GM23338 (cell line): ENCODE measurements at regions not wholly inside any gene's neighbourhood (a gene's known extent, or its start where the extent isn't known, plus 50 kb on each side); places are given as distances from the start of the nearest gene placed in this dataset.
"Not testable (repeated sequence)": the region's sequence is repeated elsewhere in the genome, so short reads cannot be mapped to it uniquely, and the experiment has no call there.

ENCODE experiments used
- ATAC-seq: fragments of 200-7000 bp; cut with Tn5 transposase; 3 replicates; pipeline ENCODE4 v1.9.1; 2020
- DNase-seq: peaks from one replicate; pipeline ENCODE4 v3.0.0-alpha.2; 2015; ENCODE audit warnings: low spot score
- H2AFZ ChIP-seq: fragments of 200-600 bp; sonication (generic); 2 replicates; pipeline ENCODE4 v1.8.0; 2016; ENCODE audit warnings: antibody characterized with exemption, mild to moderate bottlenecking, moderate library complexity
- H3F3A ChIP-seq: fragments of 200-600 bp; sonication (generic); replicated peaks from 2 replicates; pipeline ENCODE4 v1.8.0; 2017; ENCODE audit warnings: antibody characterized with exemption, mixed run types, low read depth
- H3K27ac ChIP-seq: fragments of 200-600 bp; sonication (generic); 2 replicates; pipeline ENCODE4 v1.6.1; 2016; ENCODE audit warnings: low read depth
- H3K27me3 ChIP-seq: fragments of 200-600 bp; sonication (generic); 2 replicates; pipeline ENCODE4 v1.8.0; 2016; ENCODE audit warnings: mild to moderate bottlenecking, mixed run types, moderate library complexity; ENCODE audit not compliant: insufficient read depth
- H3K36me3 ChIP-seq: fragments of 200-600 bp; sonication (generic); 2 replicates; pipeline ENCODE4 v1.8.0; 2016; ENCODE audit warnings: mild to moderate bottlenecking; ENCODE audit not compliant: insufficient read depth
- H3K4me1 ChIP-seq: fragments of 200-600 bp; sonication (generic); 2 replicates; pipeline ENCODE4 v1.8.0; 2016; ENCODE audit warnings: mild to moderate bottlenecking, moderate library complexity; ENCODE audit not compliant: insufficient read depth
- H3K4me2 ChIP-seq: fragments of 200-600 bp; sonication (generic); 2 replicates; pipeline ENCODE4 v1.7.1; 2017; ENCODE audit warnings: mixed run types
- H3K4me3 ChIP-seq: fragments of 200-600 bp; sonication (generic); 2 replicates; pipeline ENCODE4 v1.6.1; 2016; ENCODE audit warnings: mixed run types
- H3K79me2 ChIP-seq: fragments of 200-600 bp; sonication (generic); replicated peaks from 2 replicates; pipeline ENCODE4 v1.8.0; 2017; ENCODE audit warnings: mild to moderate bottlenecking; ENCODE audit not compliant: insufficient read depth
- H3K9me2 ChIP-seq: fragments of 200-600 bp; sonication (generic); 2 replicates; pipeline ENCODE4 v1.8.0; 2017; ENCODE audit not compliant: insufficient read depth
- H4K20me1 ChIP-seq: fragments of 200-600 bp; sonication (generic); replicated peaks from 2 replicates; pipeline ENCODE4 v1.8.0; 2017; ENCODE audit warnings: mild to moderate bottlenecking; ENCODE audit not compliant: insufficient read depth
- H3K27ac Mint-ChIP-seq: 2 replicates; pipeline ENCODE4 v1.8.0; 2020; ENCODE audit warnings: inconsistent platforms, mild to moderate bottlenecking, moderate library complexity, mixed read lengths
- H3K27me3 Mint-ChIP-seq: 3 replicates; pipeline ENCODE4 v1.8.0; 2022; ENCODE audit warnings: low read depth, mild to moderate bottlenecking, moderate library complexity, mixed read lengths, inconsistent platforms; ENCODE audit not compliant: insufficient read depth, poor library complexity
- H3K36me3 Mint-ChIP-seq: 3 replicates; pipeline ENCODE4 v1.8.0; 2021; ENCODE audit warnings: low read depth, mild to moderate bottlenecking, inconsistent platforms, moderate library complexity, mixed read lengths
- H3K4me1 Mint-ChIP-seq: 3 replicates; pipeline ENCODE4 v1.8.0; 2020; ENCODE audit warnings: mild to moderate bottlenecking, inconsistent platforms, mixed read lengths
- H3K4me3 Mint-ChIP-seq: 3 replicates; pipeline ENCODE4 v1.8.0; 2021; ENCODE audit warnings: moderate library complexity, mild to moderate bottlenecking, inconsistent platforms, mixed read lengths
- H3K9me3 Mint-ChIP-seq: 3 replicates; pipeline ENCODE4 v1.8.0; 2020; ENCODE audit warnings: moderate library complexity, mild to moderate bottlenecking, inconsistent platforms, mixed read lengths
- CTCF ChIP-seq, 2 experiments: fragments of 200-600 bp in 1 of 2; sonication (generic) in 1 of 2; conservative IDR thresholded peaks; 2 replicates each; pipeline versions ENCODE4 v1.5.1 to v1.6.1; 2016 to 2017; ENCODE audit warnings: antibody characterized with exemption in 2 of 2, low read depth in 2 of 2, mild to moderate bottlenecking in 2 of 2, moderate library complexity in 1 of 2
- EZH2phosphoT487 ChIP-seq: fragments of 200-600 bp; sonication (generic); IDR thresholded peaks from one replicate; pipeline ENCODE4 v1.8.1; 2018; ENCODE audit warnings: antibody characterized with exemption; ENCODE audit not compliant: unreplicated experiment
- JUNB ChIP-seq: IDR thresholded peaks from one replicate; pipeline ENCODE4 v1.6.1; 2016; ENCODE audit warnings: antibody characterized with exemption; ENCODE audit not compliant: unreplicated experiment
- NANOG ChIP-seq: IDR thresholded peaks from 2 replicates; pipeline ENCODE4 v1.6.1; 2016; ENCODE audit warnings: antibody characterized with exemption, borderline replicate concordance
- POLR2AphosphoS5 ChIP-seq: IDR thresholded peaks from 2 replicates; pipeline ENCODE4 v1.6.1; 2016; ENCODE audit warnings: antibody characterized with exemption, low read depth
- STAT1 ChIP-seq: IDR thresholded peaks from one replicate; pipeline ENCODE4 v1.6.1; 2016; ENCODE audit warnings: antibody characterized with exemption; ENCODE audit not compliant: unreplicated experiment
- ZNF114 ChIP-seq: fragments of 250-450 bp; sonication (Bioruptor Pico); IDR thresholded peaks from 2 replicates; pipeline ENCODE4 v1.5.0; 2020; ENCODE audit warnings: mild to moderate bottlenecking, moderate library complexity
- ZNF331 ChIP-seq: fragments of 250-450 bp; sonication (Bioruptor Pico); IDR thresholded peaks from 2 replicates; pipeline ENCODE4 v1.5.0; 2020; ENCODE audit warnings: low read depth, mild to moderate bottlenecking, moderate library complexity
- ZNF462 ChIP-seq: fragments of 250-450 bp; sonication (Bioruptor Pico); IDR thresholded peaks from 2 replicates; pipeline ENCODE4 v1.5.0; 2020; ENCODE audit warnings: mild to moderate bottlenecking, moderate library complexity

- TF ChIP-seq ZNF462 (CRISPR knock-in tag) = no peak
- no peak for TF ChIP-seq POLR2AphosphoS5
- no peak for TF ChIP-seq STAT1
- TF ChIP-seq CTCF (conservative IDR thresholded peaks at IDR 0.05; ENCODE audit: low read depth in 2 of 2) = no peak
- TF ChIP-seq NANOG = no peak
- TF ChIP-seq ZNF331 (CRISPR knock-in tag) = no peak
- TF ChIP-seq JUNB = no peak
- no peak for TF ChIP-seq ZNF114 (CRISPR knock-in tag)
- no peak for TF ChIP-seq EZH2phosphoT487
Observed at GRCh38 chr12:97985834-97986233, 523.2 kb downstream of the RMST start (continued).

- not testable (repeated sequence) for H3F3A ChIP-seq, H3K4me1 ChIP-seq, H3K27me3 Mint-ChIP-seq, H3K27ac ChIP-seq, H3K4me3 ChIP-seq, H3K9me2 ChIP-seq, H2AFZ ChIP-seq, H3K4me3 Mint-ChIP-seq, H3K36me3 ChIP-seq, ATAC-seq, H3K27ac Mint-ChIP-seq, H3K27me3 ChIP-seq, H3K79me2 ChIP-seq, H3K9me3 Mint-ChIP-seq, H3K4me2 ChIP-seq, H3K4me1 Mint-ChIP-seq, H4K20me1 ChIP-seq, H3K36me3 Mint-ChIP-seq, DNase-seq
Observed at GRCh38 chr12:97988588-97988987, 526.0 kb downstream of the RMST start.
